OCI-LY7 (cell line): ENCODE measurements at regions not wholly inside any gene's neighbourhood (a gene's known extent, or its start where the extent isn't known, plus 50 kb on each side); places are given as distances from the start of the nearest gene placed in this dataset.

Experiments
- BruUV-seq: library from RNA; stranded (reverse); fragments of 400-500 nt; replicated peaks from 2 replicates; lab custom pipeline; 2021; lab: Mats Ljungman, UMichigan
- CTCF ChIA-PET: fragments of 300-600 bp; sonication (Branson Sonifier 250); formaldehyde crosslinking; loops from one replicate; lab custom pipeline; 2022; ENCODE audit warnings: antibody characterized with exemption; ENCODE audit not compliant: unreplicated experiment; lab: Charles Lee
- POLR2A ChIA-PET: fragments of 300-600 bp; sonication (Branson Sonifier 250); formaldehyde crosslinking; loops from one replicate; lab custom pipeline; 2022; ENCODE audit warnings: antibody characterized with exemption; lab: Charles Lee
- DNase-seq: peaks from one replicate; pipeline ENCODE4 v3.0.0-alpha.2; 2015; ENCODE audit warnings: low spot score
- H2AFZ ChIP-seq: fragments of 200-600 bp; sonication (generic), shearing (Covaris generic); 2 replicates; pipeline ENCODE4 v1.6.1; 2014; ENCODE audit warnings: mild to moderate bottlenecking, antibody characterized with exemption, low read length, moderate library complexity
- H3K27ac ChIP-seq: fragments of 200-600 bp; sonication (generic); 2 replicates; pipeline ENCODE4 v1.5.1; 2014; ENCODE audit warnings: mixed run types, low read depth, mild to moderate bottlenecking, moderate library complexity, low read length, inconsistent platforms; ENCODE audit not compliant: poor library complexity, severe bottlenecking
- H3K36me3 ChIP-seq: fragments of 200-600 bp; sonication (generic); 2 replicates; pipeline ENCODE4 v1.6.1; 2014; ENCODE audit warnings: mild to moderate bottlenecking, antibody characterized with exemption, low read length, moderate library complexity, mixed read lengths; ENCODE audit not compliant: insufficient read depth
- H3K4me1 ChIP-seq: fragments of 200-600 bp; sonication (generic); 2 replicates; pipeline ENCODE4 v1.5.1; 2014; ENCODE audit warnings: mild to moderate bottlenecking, low read length; ENCODE audit not compliant: insufficient read depth, poor library complexity, severe bottlenecking
- H3K4me2 ChIP-seq: fragments of 200-600 bp; sonication (generic); 2 replicates; pipeline ENCODE4 v1.6.1; 2014; ENCODE audit warnings: mild to moderate bottlenecking, low read length
- H3K4me3 ChIP-seq: fragments of 200-600 bp; sonication (generic); 2 replicates; pipeline ENCODE4 v1.5.1; 2014; ENCODE audit warnings: mild to moderate bottlenecking, low read depth, low read length; ENCODE audit not compliant: poor library complexity, severe bottlenecking
- H3K79me2 ChIP-seq: fragments of 200-600 bp; sonication (generic); 2 replicates; pipeline ENCODE4 v1.6.1; 2016; ENCODE audit warnings: low read depth, mild to moderate bottlenecking, low read length, moderate library complexity, mixed read lengths; ENCODE audit not compliant: insufficient read depth
- H3K9me2 ChIP-seq: fragments of 200-600 bp; sonication (generic); 2 replicates; pipeline ENCODE4 v1.6.1; 2016; ENCODE audit warnings: mild to moderate bottlenecking, low read length, mixed read lengths; ENCODE audit not compliant: insufficient read depth
- H3K9me3 ChIP-seq: fragments of 200-600 bp; sonication (generic); 2 replicates; pipeline ENCODE4 v1.6.1; 2014; ENCODE audit warnings: mild to moderate bottlenecking, mixed run types, low read length, mixed read lengths
- H4K20me1 ChIP-seq: fragments of 200-600 bp; sonication (generic); 2 replicates; pipeline ENCODE4 v1.6.1; 2014; ENCODE audit warnings: mild to moderate bottlenecking, antibody characterized with exemption, low read length, moderate library complexity, mixed read lengths; ENCODE audit not compliant: insufficient read depth
- EZH2phosphoT487 ChIP-seq: fragments of 200-600 bp; sonication (generic); IDR thresholded peaks from 2 replicates; pipeline ENCODE4 v1.6.1; 2018; ENCODE audit warnings: low read depth, borderline replicate concordance, mild to moderate bottlenecking, mixed run types, antibody characterized with exemption, low read length, moderate library complexity, mixed read lengths
- intact Hi-C: fragments of 100-400 bp; cut with micrococcal nuclease; formaldehyde crosslinking; loops from one replicate; pipeline ENCODE4 v1.10.0; 2022; ENCODE audit not compliant: unreplicated experiment
- TF ChIP-seq, protein P1 (sequence below): fragments of 200-600 bp; sonication (generic); conservative IDR thresholded peaks from 2 replicates; pipeline ENCODE4 v1.5.1; 2014; ENCODE audit warnings: mild to moderate bottlenecking, antibody characterized with exemption, low read length, moderate library complexity, mixed read lengths

DNA sequence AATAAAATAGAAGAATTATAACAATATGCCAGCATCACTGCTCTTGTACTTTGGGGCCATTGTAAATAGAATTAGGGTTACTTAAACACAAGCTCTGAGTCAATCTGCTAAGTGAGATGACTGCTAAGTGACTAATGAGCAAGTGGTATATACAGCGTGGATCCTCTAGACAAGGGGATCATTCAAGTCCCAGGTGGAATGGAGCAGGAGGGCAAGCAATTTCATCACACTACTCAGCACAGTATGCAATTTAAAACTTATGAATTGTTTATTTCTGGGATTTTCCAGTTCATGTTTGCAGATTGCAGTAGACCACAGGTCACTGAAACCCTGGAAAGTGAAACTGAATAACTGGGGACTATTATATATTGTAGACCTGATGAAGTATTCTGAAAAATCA, 235.3 kb downstream of the BTBD3 start:
- Histone ChIP-seq H3K36me3 (no peaks in the 10 kb centered on the region), H3K4me2 (no peak overlapping the region), H3K4me3 (no peak overlapping the region), H4K20me1 (no peaks in the 10 kb centered on the region), H3K9me2 (no peaks in the 10 kb centered on the region), H3K79me2 (no peaks in the 10 kb centered on the region), H2AFZ (no peak overlapping the region), H3K4me1 (no peaks in the 10 kb centered on the region), H3K9me3 (no peaks in the 10 kb centered on the region), H3K27ac (no peak overlapping the region)
- no TSS peak for BruUV-seq
- intact Hi-C loops, result no loop called here
- ChIA-PET POLR2A (no interaction called here), CTCF (no interaction called here)
- TF ChIP-seq, protein P1, sequence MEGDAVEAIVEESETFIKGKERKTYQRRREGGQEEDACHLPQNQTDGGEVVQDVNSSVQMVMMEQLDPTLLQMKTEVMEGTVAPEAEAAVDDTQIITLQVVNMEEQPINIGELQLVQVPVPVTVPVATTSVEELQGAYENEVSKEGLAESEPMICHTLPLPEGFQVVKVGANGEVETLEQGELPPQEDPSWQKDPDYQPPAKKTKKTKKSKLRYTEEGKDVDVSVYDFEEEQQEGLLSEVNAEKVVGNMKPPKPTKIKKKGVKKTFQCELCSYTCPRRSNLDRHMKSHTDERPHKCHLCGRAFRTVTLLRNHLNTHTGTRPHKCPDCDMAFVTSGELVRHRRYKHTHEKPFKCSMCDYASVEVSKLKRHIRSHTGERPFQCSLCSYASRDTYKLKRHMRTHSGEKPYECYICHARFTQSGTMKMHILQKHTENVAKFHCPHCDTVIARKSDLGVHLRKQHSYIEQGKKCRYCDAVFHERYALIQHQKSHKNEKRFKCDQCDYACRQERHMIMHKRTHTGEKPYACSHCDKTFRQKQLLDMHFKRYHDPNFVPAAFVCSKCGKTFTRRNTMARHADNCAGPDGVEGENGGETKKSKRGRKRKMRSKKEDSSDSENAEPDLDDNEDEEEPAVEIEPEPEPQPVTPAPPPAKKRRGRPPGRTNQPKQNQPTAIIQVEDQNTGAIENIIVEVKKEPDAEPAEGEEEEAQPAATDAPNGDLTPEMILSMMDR, result no peak
- TF ChIP-seq EZH2phosphoT487, result no peak
- DNase-seq, result no peak

DNA sequence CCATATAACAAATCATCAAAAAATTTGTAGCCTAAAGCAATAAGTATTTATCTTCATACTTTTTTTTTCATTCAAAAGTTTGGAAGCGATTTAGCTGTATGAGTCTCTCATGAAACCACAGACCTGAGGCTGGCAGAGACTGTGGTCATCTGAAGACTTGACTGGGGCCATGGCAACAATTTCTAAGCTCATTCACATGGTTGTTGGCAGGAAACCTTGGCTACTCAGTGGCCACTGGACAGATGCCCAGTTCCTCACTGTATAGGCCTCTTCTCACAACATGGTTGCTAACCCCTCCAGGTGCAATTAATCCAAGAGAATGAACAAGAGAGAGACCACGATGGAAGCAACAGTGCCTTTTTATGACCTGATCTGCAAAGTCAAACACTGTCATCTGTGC, 235.9 kb downstream of the BTBD3 start:
- H4K20me1 ChIP-seq, result no peaks in the 10 kb centered on the region
- H3K4me3 ChIP-seq, result no peak overlapping the region
- H3K27ac ChIP-seq, result no peak overlapping the region
- H3K79me2 ChIP-seq, result no peaks in the 10 kb centered on the region
- BruUV-seq, result no TSS peak
- intact Hi-C loops, result no loop called here
- H3K9me2 ChIP-seq, result no peaks in the 10 kb centered on the region
- H3K4me2 ChIP-seq, result no peak overlapping the region
- H3K4me1 ChIP-seq, result no peaks in the 10 kb centered on the region
- H2AFZ ChIP-seq, result no peak overlapping the region
- POLR2A ChIA-PET, result interaction anchor here (0.6 kb wide), 1 partner anchor 79 kb away, joined by 3 read pairs; no protein-coding TSS in a partner anchor
- no peak for DNase-seq
- CTCF ChIA-PET, result no interaction called here
- H3K9me3 ChIP-seq, result no peaks in the 10 kb centered on the region
- H3K36me3 ChIP-seq, result no peaks in the 10 kb centered on the region
- TF ChIP-seq, protein P1, result no peak
- TF ChIP-seq EZH2phosphoT487, result no peak

DNA sequence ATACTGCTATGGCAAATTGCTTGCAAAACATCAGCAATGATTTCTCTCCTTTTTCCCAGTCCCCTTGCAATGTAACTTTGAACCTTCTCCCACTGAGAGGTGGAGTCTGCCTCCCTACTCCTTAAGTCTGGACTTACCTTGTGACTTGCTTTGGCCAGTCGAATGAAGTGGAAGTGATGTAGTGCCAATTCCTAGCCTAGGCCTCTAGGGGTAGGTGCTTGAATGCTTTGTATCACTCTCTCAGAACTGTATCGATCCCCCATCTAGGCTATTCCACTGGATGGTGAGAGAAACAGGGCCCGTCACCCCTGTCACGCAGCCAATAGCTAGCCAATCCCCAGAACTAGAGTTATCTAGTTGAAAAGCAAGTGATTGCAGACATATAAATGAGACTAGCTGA, 238.6 kb downstream of the BTBD3 start:
- no peaks in the 10 kb centered on the region for H4K20me1 ChIP-seq
- no peaks in the 10 kb centered on the region for H3K4me1 ChIP-seq
- no TSS peak for BruUV-seq
- ChIA-PET CTCF (no interaction called here), POLR2A (no interaction called here)
- no peak overlapping the region for H2AFZ ChIP-seq
- H3K4me2 ChIP-seq, result no peak overlapping the region
- TF ChIP-seq, protein P1, result no peak
- TF ChIP-seq EZH2phosphoT487, result no peak
- no peak for DNase-seq
- intact Hi-C loops, result no loop called here
- H3K27ac ChIP-seq, result no peak overlapping the region
- no peaks in the 10 kb centered on the region for H3K9me3 ChIP-seq
- no peak overlapping the region for H3K4me3 ChIP-seq
- H3K36me3 ChIP-seq, result no peaks in the 10 kb centered on the region
- H3K79me2 ChIP-seq, result no peaks in the 10 kb centered on the region
- no peaks in the 10 kb centered on the region for H3K9me2 ChIP-seq
